ENCODE measurements at regions not wholly inside any gene's neighbourhood (a gene's known extent, or its start where the extent isn't known, plus 50 kb on each side); places are given as distances from the start of the nearest gene placed in this dataset.

DNA sequence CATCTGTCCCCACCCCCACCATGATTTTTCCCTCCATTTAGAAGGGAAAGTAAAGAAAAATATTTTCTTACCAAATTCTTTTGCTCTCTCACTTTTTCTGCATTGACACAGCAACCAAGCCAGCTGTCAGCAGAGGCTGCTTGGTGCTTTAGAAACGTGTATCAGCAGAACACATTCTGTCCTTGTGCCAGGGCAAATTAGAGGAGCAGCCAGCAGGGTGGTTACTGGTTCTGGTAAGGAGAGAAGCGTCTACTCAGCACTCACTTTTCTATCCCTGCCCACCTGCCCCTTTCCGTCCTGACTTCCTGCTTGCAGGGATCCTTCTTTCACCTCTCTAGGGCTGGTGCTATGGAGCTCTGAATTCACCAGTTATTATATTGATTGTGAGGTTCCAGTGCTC is 327.5 kb upstream of the PDE3A start:
- Histone ChIP-seq H3K27ac (no peak overlapping the region), H3K4me3 (no peak overlapping the region), H3K4me1 (peaks cover 4% of the 10 kb centered on the region), H3K36me3 (no peaks in the 10 kb centered on the region), H3K27me3 (no peaks in the 10 kb centered on the region), H3K9me3 (no peaks in the 10 kb centered on the region)
- intact Hi-C loops (cut with DNase I), result no loop called here
- no peak for DNase-seq (ENCODE audit: extremely low spot score in 2 of 2)
- no peak for TF ChIP-seq POLR2AphosphoS5 (IDR thresholded peaks at IDR 0.05; ENCODE audit: insufficient read depth in 1 of 2, low read depth in 1 of 2)
- TF ChIP-seq, protein P1, sequence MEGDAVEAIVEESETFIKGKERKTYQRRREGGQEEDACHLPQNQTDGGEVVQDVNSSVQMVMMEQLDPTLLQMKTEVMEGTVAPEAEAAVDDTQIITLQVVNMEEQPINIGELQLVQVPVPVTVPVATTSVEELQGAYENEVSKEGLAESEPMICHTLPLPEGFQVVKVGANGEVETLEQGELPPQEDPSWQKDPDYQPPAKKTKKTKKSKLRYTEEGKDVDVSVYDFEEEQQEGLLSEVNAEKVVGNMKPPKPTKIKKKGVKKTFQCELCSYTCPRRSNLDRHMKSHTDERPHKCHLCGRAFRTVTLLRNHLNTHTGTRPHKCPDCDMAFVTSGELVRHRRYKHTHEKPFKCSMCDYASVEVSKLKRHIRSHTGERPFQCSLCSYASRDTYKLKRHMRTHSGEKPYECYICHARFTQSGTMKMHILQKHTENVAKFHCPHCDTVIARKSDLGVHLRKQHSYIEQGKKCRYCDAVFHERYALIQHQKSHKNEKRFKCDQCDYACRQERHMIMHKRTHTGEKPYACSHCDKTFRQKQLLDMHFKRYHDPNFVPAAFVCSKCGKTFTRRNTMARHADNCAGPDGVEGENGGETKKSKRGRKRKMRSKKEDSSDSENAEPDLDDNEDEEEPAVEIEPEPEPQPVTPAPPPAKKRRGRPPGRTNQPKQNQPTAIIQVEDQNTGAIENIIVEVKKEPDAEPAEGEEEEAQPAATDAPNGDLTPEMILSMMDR (IDR thresholded peaks at IDR 0.05), result no peak
- no peak for TF ChIP-seq POLR2A (IDR thresholded peaks at IDR 0.05)

DNA sequence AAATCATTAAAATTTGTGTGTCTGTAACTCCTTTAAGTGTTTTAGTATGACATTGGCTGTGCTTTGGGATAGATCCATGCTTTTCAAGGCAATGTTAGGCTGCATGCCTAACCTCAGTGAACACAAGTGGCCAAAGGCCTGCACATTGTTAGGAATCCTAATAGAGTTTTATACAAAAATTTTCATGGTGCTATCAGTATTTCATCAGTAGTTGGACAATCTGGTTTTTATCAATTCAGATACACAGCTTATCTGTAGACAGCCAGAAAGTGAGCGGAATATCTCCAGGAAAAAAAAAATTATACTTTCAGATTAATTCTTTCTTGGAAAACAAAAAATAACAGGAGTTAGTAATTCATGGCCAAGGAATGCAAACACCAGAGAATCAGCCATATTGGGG is 324.0 kb upstream of the PDE3A start:
- intact Hi-C loops (cut with DNase I), result no loop called here
- H3K27ac ChIP-seq, result no peak overlapping the region
- no peak for TF ChIP-seq POLR2A (IDR thresholded peaks at IDR 0.05)
- TF ChIP-seq POLR2AphosphoS5 (IDR thresholded peaks at IDR 0.05; ENCODE audit: insufficient read depth in 1 of 2, low read depth in 1 of 2), result no peak
- TF ChIP-seq, protein P1 (IDR thresholded peaks at IDR 0.05), result no peak
- H3K36me3 ChIP-seq, result no peaks in the 10 kb centered on the region
- no peaks in the 10 kb centered on the region for H3K27me3 ChIP-seq
- peaks cover 4% of the 10 kb centered on the region for H3K4me1 ChIP-seq
- DNase-seq (ENCODE audit: extremely low spot score in 2 of 2), result no peak
- no peak overlapping the region for H3K4me3 ChIP-seq
- no peaks in the 10 kb centered on the region for H3K9me3 ChIP-seq

DNA sequence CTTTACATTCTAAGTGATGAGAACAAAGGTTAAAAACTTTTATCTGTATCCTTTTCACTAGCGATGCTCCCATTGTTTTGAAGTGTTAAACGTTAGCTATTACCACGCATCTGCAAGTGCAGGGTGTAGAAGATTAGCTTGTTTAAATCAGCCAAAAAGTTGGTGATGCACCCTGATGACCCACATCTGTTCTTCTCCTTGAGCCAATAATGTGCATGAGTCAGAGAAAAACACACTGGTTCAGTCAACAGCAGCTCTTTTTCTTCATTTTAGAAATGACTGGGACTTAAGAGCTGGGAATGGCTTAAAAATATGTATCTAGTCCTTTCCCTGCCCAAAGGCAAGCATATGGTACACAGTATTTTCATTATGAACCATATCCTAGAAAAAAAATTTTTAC is 323.5 kb upstream of the PDE3A start:
- H3K9me3 ChIP-seq, result no peaks in the 10 kb centered on the region

DNA sequence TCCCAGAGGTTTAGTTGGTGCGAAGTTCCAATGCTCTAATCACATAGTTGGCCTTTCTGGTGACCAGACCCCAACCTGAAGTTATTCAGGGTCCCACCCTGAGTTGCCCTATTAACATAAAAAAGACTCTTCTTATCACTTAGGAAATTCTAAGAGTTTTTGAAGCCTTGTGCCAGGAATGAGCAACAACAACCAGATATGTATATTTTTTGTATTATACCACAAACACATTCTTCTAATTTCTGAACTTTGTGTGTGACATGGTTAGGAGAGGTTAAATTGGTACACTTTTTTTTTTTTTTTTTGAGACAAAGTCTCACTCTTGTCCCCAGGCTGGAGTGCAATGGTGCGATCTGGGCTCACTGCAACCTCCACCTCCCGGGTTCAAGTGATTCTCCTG is 320.4 kb upstream of the PDE3A start:
- no peak for DNase-seq (ENCODE audit: extremely low spot score in 2 of 2)
- Histone ChIP-seq H3K27me3 (no peaks in the 10 kb centered on the region), H3K4me3 (no peak overlapping the region), H3K27ac (no peak overlapping the region), H3K4me1 (peaks cover 4% of the 10 kb centered on the region), H3K9me3 (no peaks in the 10 kb centered on the region), H3K36me3 (no peaks in the 10 kb centered on the region)
- no peak for TF ChIP-seq POLR2A (IDR thresholded peaks at IDR 0.05)
- TF ChIP-seq, protein P1 (IDR thresholded peaks at IDR 0.05), result no peak
- TF ChIP-seq POLR2AphosphoS5 (IDR thresholded peaks at IDR 0.05; ENCODE audit: insufficient read depth in 1 of 2, low read depth in 1 of 2), result no peak
- intact Hi-C loops (cut with DNase I), result no loop called here

More for the DNA sequence above, 323.5 kb upstream of the PDE3A start:
- Histone ChIP-seq H3K36me3 (no peaks in the 10 kb centered on the region), H3K27me3 (no peaks in the 10 kb centered on the region), H3K27ac (no peak overlapping the region), H3K4me3 (no peak overlapping the region), H3K4me1 (peaks cover 4% of the 10 kb centered on the region)
- TF ChIP-seq, protein P1 (IDR thresholded peaks at IDR 0.05), result no peak
- TF ChIP-seq POLR2AphosphoS5 (IDR thresholded peaks at IDR 0.05; ENCODE audit: insufficient read depth in 1 of 2, low read depth in 1 of 2) (no peak), POLR2A (IDR thresholded peaks at IDR 0.05) (no peak)
- DNase-seq (ENCODE audit: extremely low spot score in 2 of 2), result no peak
- intact Hi-C loops (cut with DNase I), result no loop called here

DNA sequence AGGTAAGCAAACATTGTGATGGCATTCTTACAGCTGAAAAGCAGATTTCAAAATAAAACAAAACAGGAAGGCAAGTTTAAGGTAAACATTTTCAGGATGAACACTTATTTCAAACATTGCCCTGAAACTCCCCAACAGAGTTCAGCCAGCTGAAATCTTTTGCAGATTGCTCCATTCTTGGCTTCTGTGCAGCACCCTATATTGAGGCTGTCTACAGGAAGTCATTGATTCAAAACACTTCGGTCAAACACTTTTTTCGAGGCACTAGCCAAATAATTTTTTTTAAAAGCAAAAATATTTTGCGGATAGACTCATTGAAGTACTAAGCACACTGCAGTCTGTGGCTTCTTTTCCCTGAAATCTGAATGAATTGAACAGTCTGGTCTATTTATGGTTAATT is 318.1 kb upstream of the PDE3A start:
- H3K27me3 ChIP-seq, result no peaks in the 10 kb centered on the region
- no peak for TF ChIP-seq POLR2A (IDR thresholded peaks at IDR 0.05)
- TF ChIP-seq, protein P1 (IDR thresholded peaks at IDR 0.05), result no peak
- no peak for TF ChIP-seq POLR2AphosphoS5 (IDR thresholded peaks at IDR 0.05; ENCODE audit: insufficient read depth in 1 of 2, low read depth in 1 of 2)
- no peaks in the 10 kb centered on the region for H3K4me1 ChIP-seq
- no peak for DNase-seq (ENCODE audit: extremely low spot score in 2 of 2)
- no peaks in the 10 kb centered on the region for H3K9me3 ChIP-seq
- no peak overlapping the region for H3K27ac ChIP-seq
- intact Hi-C loops (cut with DNase I), result no loop called here
- H3K36me3 ChIP-seq, result no peaks in the 10 kb centered on the region
- H3K4me3 ChIP-seq, result no peak overlapping the region
